GM21529 (cell line): ENCODE measurements at regions not wholly inside any gene's neighbourhood (a gene's known extent, or its start where the extent isn't known, plus 50 kb on each side); places are given as distances from the start of the nearest gene placed in this dataset.
"Not testable (repeated sequence)": the region's sequence is repeated elsewhere in the genome, so short reads cannot be mapped to it uniquely, and the experiment has no call there.

ENCODE experiments used
- ATAC-seq: cut with Tn5 transposase; IDR thresholded peaks from one replicate; pipeline ENCODE4 v1.9.1; 2021; ENCODE audit not compliant: unreplicated experiment

DNA sequence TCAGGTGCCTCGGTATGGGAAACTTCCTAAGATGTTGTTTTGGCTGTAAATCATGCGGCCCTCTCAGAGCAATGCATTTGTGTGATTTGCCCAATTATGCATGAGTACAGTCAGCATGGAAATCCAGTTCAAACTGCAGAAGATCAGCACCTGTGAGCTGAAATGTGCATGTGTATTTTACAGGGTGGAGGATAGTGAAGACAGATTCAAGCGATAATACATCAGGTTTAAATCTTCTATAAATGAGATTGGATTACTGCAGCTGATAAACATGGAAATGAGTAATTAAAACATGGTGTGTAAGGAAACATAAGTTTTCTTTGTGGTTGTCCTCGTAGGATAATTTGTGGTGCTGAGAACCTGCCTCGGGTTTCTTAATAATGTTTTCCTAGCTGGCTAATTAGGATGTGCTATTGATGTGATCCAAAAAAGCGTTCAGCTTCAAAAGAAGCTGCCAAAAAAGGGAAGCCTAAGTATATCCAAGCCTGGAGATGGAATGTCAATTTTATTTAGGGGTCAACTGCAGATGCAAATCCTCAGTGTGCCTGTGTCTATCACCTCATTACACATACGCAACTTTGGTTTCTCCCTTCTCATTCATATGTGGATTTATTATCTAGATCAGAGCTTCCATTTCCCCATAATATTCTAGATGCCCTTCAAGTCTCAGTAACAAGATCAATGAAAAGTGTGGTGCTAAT lies 117.1 kb upstream of the CCDC28A start:
- ATAC-seq: no peak

DNA sequence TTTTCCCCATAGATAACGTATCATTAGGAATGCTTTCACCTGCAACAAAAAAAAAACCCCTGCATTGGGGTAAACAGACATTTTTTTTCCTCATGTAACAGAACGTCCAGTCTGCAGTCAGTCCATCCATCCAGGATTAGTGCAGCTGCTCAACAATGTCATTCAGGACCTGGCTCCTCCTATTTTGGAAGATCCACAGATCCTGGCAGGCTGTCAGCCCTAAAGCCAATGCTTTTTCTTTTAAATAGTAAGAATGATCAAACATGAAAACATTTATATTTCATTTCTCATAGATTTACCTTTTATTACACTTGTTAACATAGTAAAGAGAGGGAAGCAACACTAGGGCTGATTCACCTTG lies 116.5 kb upstream of the CCDC28A start:
- no peak for ATAC-seq

DNA sequence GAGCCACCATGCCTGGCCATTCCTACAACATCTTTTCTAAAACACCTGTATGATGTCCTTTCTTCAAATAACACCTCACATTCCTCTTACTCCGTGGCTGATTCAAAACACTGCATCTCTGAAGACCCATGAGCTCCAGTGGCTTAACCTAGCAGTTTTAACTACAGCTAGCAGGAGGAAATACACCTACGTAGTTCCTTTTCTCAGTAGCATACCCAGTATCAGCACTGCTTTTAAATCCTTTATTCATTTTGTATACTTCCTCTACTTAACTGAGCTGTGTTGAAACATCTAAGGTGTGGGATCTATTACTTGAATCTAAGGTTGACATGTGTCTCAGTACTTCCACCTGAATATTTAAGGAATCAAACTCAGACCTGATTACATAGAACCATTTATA lies 113.6 kb upstream of the CCDC28A start:
- ATAC-seq: no peak

DNA sequence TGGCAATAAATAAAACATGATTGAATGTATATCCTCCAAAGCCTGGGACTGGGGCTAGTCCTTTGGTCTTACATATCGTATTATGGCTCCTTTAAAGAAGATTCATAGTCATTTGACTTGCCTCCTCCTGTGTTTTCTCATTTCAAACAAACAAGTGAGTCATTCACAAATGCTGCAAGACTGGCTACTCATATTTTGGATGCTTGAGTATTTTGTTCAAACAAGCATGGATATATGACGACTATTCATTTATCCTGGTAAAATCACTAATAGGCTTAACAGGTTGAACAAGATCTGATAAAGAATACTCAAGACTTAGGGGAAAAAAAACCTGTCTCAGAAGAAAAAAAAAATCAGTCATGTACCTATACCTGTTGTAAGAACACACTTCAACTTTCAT lies 111.1 kb upstream of the CCDC28A start:
- no peak for ATAC-seq

DNA sequence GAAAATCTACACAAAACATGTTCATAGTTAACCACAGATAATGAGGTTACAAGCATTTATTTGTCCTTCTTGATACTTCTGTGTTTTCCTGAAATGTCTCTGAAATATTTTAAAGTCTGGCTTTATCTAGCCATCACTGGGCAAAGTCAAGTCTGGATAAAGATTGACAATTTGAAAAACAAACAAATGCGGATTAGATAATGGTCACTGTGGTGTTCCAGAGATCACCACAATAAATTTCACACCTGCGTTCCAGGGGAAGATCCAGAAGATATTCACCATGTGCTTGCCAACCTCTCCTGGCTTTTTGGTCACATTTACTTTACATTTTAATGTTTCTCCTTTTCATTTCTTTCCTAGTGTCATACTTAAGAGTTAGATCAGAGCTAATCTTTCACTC lies 109.7 kb upstream of the CCDC28A start:
- ATAC-seq: no peak

DNA sequence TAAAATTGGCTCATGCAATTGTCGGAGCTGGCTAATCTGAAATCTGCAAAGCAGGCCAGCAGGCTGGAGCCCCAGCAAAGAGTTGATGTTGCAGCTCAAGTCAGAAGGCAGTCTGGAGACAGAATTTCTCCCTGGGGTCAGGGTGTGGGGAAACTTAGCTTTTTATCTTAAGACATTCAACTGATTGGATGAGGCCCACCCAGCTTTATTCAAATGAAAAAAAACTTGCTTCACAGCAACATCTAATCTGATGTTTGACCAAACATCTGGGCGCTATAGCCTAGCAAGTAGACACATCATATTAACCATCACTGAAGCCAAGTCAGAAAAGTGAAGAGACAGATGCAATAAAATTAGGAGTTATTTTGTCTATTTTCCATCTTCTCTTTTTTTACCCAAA lies 108.8 kb upstream of the CCDC28A start:
- no peak for ATAC-seq

DNA sequence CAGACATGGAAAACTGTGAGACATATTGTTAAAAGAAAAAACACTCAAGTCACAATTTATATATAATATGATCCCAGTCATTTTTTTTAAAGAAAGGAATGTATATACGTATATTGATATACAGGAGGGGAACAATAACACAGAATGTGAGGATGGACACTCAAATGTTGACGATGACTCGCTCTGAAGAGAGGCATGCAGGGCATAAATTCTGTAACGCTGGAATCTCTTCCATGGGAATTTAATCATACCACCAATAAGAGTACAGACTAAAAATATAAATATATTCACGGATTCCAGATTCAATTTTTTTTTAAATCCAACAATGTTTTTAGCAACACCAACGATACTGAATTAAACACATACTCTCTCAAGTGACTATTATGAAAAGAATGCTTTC lies 106.9 kb upstream of the CCDC28A start:
- no peak for ATAC-seq

DNA sequence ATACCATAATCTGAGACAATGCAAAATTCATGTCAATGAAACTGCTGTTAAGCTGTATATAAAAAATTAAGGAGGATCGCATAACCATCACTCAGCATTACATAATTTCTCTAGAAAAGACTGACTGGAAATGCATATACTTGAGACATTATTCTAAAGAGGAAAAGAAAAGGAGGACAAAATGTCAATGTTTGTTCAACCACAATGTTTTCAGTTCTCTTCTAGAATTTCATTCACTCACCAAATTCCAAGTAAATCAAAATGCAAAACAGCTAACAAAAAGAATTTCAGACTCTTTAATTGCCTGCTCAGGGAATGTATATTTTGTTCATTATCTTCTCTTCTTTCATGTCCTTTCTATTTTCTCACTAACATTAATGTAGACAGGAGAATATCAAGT lies 106.2 kb upstream of the CCDC28A start:
- ATAC-seq: no peak

DNA sequence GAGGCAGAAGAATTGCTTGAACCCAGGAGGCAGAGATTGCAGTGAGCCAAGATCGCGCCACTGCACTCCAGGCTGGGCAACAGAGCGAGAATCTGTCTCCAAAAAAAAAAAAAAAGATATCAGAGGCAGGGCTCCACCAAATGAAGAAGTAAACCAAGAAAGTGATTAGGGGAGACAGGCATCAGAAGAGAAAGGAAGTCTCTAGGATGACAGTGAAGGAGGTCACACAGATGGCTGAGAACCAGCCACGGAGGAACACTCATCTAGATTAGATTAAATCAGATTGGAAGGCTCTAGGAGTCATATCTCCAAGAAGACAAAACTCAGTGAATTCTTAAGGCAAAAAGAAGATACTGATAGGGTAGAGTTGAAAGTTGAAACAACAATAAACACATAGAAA lies 102.2 kb upstream of the CCDC28A start:
- no peak for ATAC-seq

DNA sequence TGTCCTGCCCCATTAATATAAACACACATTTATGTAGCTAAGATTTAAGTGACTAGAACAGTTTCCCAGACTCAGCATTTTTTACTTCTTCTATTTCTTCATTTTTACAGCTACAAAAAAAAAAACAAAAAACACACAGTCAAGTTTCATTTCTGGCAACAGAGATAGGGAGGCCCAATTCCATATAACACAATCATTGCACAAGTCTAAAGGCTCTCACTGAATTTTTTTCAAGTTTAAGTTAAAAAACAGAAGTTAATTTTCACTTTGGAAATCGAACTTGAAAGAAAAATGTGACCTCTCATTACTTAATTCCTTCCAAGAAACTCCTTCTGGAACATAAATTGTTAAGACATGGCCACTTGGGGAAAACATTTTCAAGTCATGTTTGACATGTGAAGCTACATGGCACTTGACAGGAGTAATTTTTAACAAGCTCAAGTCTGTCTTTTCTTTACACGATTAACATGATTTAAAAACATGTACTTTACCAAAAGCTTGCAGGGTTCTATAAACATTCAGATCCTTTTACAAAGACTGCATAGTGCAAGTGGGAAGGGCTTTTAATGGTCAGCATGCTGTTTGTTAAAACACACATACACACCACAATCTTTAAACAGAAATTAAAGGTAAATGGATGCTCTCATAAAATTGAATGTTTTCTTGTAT lies 100.1 kb upstream of the CCDC28A start:
- no peak for ATAC-seq

DNA sequence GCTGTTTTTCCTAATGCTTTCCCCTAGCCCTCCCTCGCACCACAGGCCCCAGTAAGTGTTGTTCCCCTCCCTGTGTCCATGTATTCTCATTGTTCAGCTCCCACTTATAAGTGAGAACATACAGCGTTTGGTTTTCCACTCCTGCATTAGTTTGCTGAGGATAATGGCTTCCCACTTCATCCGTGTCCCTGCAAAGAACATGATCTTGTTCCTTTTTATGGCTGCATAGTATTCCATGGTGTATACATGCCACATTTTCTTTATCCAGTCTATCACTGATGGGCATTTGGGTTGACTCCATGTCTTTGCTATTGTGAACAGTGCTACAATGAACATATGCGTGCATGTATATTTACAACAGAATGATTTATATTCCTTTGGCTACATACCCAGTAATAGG lies 99.1 kb upstream of the CCDC28A start:
- ATAC-seq: not testable (repeated sequence)

DNA sequence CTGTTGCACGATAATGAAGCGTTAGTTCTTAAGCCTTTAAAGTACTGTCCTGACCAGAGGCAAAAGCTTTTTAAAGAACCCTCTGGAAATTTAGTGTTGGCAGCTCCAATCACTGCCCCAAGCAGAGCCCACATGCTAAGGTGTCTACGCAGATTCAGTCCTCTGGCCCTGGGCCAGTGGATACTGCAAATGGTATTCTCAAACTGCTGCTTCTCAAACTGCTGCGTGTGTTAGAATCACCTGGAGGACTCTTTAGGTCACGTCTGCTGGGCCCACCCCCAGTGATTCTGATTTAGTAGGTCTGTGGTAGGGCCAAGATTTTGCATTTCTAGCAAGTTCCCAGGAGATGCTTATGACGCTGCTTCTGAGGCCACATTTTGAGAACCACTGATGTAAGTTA lies 96.0 kb upstream of the CCDC28A start:
- ATAC-seq: no peak

DNA sequence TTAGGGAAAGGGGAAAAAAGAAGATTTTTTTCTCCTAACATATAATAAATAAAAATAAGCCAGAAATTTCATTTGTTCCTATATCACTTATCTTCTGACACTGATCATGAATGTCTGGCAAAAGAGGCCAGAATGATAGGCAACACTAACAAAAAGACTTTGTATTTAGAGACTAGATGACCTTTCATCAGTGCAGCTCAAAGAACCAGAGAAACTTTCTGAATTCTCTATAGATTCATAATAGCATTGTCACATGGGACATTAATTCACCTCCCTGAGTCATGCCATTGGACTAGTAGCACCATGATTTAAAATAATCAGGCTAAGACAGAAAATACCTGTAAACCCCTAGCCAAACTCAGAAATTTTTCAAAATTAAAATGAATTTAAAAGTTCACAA lies 95.4 kb upstream of the CCDC28A start:
- no peak for ATAC-seq

DNA sequence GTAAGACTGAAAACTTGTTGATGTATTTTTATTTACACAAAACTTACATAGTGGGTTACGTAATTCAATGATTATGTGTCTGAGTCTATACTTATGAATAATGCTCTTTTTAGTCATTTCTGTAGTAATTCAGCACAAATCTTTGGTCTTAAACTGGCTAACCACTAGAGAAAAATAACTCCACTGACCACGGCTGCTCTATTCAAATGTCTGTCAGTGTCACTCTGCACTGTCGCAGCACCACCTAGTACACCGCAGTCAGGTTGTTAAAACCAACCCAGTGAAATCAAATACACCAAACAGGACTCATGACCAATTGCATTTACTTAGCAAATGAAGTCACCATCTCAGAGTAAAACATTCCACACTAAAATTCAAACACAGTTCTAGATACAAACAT lies 93.5 kb upstream of the CCDC28A start:
- ATAC-seq: no peak

DNA sequence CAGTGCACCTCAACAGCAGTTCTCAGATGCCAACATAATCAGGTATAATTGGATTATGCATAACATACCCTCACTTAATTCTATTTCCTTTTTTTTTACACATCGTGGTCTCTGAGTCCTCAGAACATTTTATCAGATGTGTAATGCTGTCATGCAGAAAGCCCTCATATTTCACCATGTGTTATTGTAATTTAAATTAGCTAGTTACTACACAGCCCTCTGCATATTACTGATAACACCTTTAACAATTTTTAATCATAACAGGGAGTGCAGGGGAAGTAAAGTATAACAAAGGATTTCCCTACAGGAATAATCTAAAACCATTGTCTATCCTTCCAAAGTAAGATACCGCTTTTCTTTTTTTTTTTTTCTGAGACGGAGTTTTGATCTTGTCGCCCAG lies 91.9 kb upstream of the CCDC28A start:
- no peak for ATAC-seq

DNA sequence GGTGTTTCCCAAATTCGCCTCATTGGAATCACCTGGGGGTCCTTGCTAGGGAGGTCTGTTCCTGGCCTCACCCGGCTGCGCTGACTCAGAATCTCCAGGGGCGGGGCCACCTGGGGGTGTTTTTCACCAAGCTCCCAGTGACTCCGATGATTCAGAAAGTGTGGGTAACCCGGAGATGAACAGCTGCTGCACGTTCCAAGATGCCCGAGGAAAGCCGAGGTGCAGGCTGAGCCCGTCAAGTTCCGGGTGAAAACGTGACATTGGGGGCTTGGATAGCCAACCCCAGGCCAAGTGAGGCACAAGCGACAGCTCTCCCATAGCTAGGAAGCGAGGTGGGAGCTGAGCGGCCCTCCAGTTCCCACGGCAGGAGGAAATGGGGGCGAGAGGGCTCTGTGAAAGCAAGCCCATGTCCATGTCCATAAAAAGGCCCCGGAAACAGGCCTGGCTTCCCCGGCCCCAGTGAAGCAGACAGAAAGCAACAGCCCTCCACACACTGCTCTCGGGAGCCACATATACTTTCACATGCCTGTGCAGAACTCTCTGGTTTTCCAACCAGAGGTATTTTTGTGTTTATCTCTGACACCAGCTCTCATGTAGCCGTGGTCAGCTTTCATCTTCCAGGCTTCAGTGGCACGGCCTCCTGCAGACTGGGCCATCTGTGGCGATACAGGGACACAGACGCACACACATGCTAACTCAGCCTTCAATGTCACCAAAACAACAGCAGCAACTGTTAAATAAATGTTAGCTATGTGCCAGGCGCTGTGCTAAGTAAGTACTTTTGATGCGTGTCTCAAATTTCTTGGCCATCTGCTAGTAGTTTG lies 90.7 kb upstream of the CCDC28A start:
- no peak for ATAC-seq

DNA sequence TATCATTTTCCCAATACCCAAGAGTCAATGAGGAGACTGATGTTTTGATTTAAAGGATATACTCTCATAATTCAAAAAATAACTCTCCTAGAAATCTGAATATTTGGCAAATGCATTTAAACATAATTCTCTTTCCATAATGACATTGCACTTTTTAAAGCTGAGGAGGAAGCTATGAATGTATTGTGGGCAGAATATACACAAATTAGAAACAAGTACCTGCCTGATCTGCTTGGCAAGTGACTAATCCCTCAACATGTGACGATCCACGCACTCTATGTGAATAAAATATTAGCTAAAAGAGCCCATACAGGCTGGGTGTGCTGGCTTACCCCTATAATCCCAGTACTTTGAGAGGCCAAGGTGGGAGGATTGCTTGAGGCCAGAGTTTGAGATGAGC lies 88.3 kb upstream of the CCDC28A start:
- ATAC-seq: no peak

DNA sequence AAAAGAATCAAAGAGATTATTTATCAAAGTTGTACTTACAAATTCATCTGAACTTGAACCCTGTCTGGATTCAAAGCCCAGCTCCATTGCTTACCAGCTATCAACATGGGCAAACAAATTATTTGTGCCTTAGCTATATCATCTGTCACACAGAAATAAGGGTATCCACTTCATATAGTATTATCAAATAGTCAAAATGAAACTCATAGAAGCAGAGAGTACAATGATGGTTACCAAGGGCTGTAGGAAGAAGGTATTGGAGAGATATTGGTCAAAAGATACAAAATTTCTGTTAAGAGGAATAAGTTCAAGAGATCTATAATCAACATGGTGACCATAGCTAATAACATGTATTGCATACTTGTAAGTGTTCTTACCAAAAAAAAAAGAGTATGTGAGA lies 87.8 kb upstream of the CCDC28A start:
- ATAC-seq: no peak

DNA sequence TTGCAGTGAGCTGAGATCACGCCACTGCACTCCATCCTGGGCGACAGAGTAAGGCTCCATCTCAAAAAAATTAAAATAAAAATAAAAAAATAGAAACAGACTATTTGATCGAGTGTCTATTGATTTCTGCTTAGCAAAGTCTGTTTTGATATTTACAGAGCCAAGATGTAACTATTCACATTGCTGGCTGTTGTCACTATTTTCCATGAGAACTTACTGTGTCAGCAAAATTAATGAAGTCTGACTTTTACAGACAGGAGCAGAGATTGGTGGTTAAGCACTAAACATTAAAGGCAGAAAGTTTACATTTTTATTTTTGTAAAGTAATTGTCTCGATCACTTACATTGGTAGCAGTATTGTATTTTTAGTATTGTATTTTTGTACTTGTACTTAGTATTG lies 85.0 kb upstream of the CCDC28A start:
- no peak for ATAC-seq

DNA sequence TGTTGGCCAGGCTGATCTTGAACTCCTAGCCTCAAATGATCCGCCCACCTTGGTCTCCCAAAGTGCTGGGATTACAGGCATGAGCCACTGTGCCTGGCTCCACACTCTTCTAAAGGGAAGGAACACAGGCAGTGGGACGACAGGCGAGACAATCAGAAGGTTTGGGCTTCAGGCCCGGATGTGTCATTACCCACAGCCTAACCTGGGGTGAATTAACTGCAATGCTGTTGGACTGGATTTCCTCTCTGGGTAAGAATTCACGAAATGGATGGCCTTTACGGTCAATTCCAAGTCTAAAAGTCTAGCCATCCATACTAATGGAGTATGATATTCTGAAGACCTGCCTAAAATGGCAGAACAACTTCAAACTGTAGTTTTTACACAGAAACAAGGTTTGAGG lies 83.7 kb upstream of the CCDC28A start:
- ATAC-seq: no peak

DNA sequence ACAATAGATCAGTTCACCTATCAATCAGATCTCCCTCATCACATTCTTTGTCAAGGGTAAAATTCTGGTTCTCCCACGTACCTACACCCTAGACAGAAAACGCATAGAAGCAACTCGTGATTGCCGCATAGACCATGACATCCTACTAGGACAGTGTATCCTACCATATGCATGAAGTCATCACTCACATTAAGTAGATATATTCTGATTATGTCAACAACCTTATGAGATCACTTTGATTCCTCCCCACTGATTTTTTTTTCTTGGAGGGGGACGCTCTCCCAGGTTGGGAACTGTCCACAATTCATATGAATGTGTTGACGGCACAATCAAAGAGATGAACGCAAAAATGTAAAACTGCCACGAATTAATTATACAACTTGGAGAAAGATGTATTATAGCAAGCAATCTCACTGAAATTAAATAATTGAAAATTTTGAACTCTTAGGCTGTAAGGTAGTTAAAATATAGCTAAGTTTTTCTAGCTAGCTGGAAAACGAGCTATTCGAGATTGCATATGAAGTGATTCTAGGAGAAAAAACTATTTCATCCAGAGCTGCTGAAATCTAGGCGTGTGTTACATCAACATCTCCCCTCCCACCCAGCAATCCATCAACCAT lies 82.5 kb upstream of the CCDC28A start:
- ATAC-seq: no peak

DNA sequence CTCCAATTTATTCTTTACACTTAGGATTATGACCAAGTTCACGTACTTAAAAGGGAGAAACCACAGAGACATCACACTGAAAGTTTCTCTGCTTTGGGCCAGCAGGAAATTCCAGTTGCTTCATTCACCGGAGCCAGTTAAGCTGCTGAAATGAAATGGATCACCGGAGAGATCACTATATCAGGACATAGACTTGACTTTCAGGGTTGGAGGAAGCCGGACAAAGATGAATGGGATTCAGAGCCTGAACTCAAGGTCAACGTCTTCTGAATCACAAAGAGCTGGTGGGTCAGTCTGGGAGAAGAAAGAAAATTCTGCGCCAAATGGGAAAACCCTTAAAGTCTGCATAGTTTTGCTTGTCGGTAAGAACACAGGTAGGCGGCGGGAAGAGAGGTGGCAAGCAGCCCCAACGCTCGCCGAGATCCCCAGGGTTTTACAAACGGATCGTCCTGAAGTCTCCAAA lies 81.9 kb upstream of the CCDC28A start:
- ATAC-seq: no peak
